ENCODE measurements at regions not wholly inside any gene's neighbourhood (a gene's known extent, or its start where the extent isn't known, plus 50 kb on each side); places are given as distances from the start of the nearest gene placed in this dataset.
"Not testable (repeated sequence)": the region's sequence is repeated elsewhere in the genome, so short reads cannot be mapped to it uniquely, and the experiment has no call there.

- Mint-ChIP-seq H3K27ac (no peak overlapping the region), H3K27me3 (ENCODE audit: low read depth) (no peaks in the 10 kb centered on the region), H3K4me1 (ENCODE audit: low read depth) (no peaks in the 10 kb centered on the region), H3K9me3 (ENCODE audit: insufficient read depth) (peaks cover 9% of the 10 kb centered on the region), H3K36me3 (ENCODE audit: low read depth) (no peaks in the 10 kb centered on the region), H3K4me3 (no peak overlapping the region)
- DNase-seq = no peak
- ATAC-seq = no peak
- POLR2A ChIA-PET = no interaction called here
- CTCF ChIA-PET = no interaction called here
Observed at GRCh38 chr3:80733522-80734176, 965.9 kb upstream of the ROBO1 start.

GRCh38 chr3:80727561-80727960, 959.8 kb upstream of the ROBO1 start:
- CTCF ChIA-PET; H3K27me3 Mint-ChIP-seq (ENCODE audit: low read depth); POLR2A ChIA-PET; H3K4me3 Mint-ChIP-seq; H3K9me3 Mint-ChIP-seq (ENCODE audit: insufficient read depth); H3K36me3 Mint-ChIP-seq (ENCODE audit: low read depth); ATAC-seq; H3K4me1 Mint-ChIP-seq (ENCODE audit: low read depth); DNase-seq; H3K27ac Mint-ChIP-seq: not testable (repeated sequence)

GRCh38 chr3:80709597-80710322, 942.0 kb upstream of the ROBO1 start:
- POLR2A ChIA-PET; H3K4me3 Mint-ChIP-seq; H3K36me3 Mint-ChIP-seq (ENCODE audit: low read depth); H3K4me1 Mint-ChIP-seq (ENCODE audit: low read depth); ATAC-seq; H3K27me3 Mint-ChIP-seq (ENCODE audit: low read depth); DNase-seq; H3K27ac Mint-ChIP-seq; CTCF ChIA-PET: not testable (repeated sequence)
- H3K9me3 Mint-ChIP-seq (ENCODE audit: insufficient read depth) = peaks cover 14% of the 10 kb centered on the region

- Mint-ChIP-seq H3K36me3 (ENCODE audit: low read depth) (no peaks in the 10 kb centered on the region), H3K27me3 (ENCODE audit: low read depth) (no peaks in the 10 kb centered on the region), H3K4me3 (no peak overlapping the region), H3K9me3 (ENCODE audit: insufficient read depth) (peaks cover 22% of the 10 kb centered on the region), H3K4me1 (ENCODE audit: low read depth) (no peaks in the 10 kb centered on the region), H3K27ac (no peak overlapping the region)
- ChIA-PET POLR2A (no interaction called here), CTCF (no interaction called here)
- DNase-seq = no peak
- ATAC-seq = no peak
Observed at GRCh38 chr3:80705290-80705689, 937.5 kb upstream of the ROBO1 start.

GRCh38 chr3:80701349-80701748, 933.6 kb upstream of the ROBO1 start:
- CTCF ChIA-PET = no interaction called here
- no peaks in the 10 kb centered on the region for H3K36me3 Mint-ChIP-seq (ENCODE audit: low read depth)
- no peak overlapping the region for H3K27ac Mint-ChIP-seq
- H3K27me3 Mint-ChIP-seq (ENCODE audit: low read depth) = no peaks in the 10 kb centered on the region
- no peak for DNase-seq
- ATAC-seq = no peak
- peaks cover 25% of the 10 kb centered on the region for H3K9me3 Mint-ChIP-seq (ENCODE audit: insufficient read depth)
- no peak overlapping the region for H3K4me3 Mint-ChIP-seq
- POLR2A ChIA-PET = no interaction called here
- no peaks in the 10 kb centered on the region for H3K4me1 Mint-ChIP-seq (ENCODE audit: low read depth)

GRCh38 chr3:80697291-80697690, 929.5 kb upstream of the ROBO1 start:
- CTCF ChIA-PET = no interaction called here
- H3K4me3 Mint-ChIP-seq = no peak overlapping the region
- H3K9me3 Mint-ChIP-seq (ENCODE audit: insufficient read depth) = peaks cover 11% of the 10 kb centered on the region
- H3K27me3 Mint-ChIP-seq (ENCODE audit: low read depth) = no peaks in the 10 kb centered on the region
- POLR2A ChIA-PET = no interaction called here
- H3K36me3 Mint-ChIP-seq (ENCODE audit: low read depth) = no peaks in the 10 kb centered on the region
- no peak for DNase-seq
- ATAC-seq = no peak
- no peak overlapping the region for H3K27ac Mint-ChIP-seq
- H3K4me1 Mint-ChIP-seq (ENCODE audit: low read depth) = no peaks in the 10 kb centered on the region

GRCh38 chr3:80696280-80696679, 928.5 kb upstream of the ROBO1 start:
- ATAC-seq (no peak), DNase-seq (no peak)
- H3K27me3 Mint-ChIP-seq (ENCODE audit: low read depth) = no peaks in the 10 kb centered on the region
- H3K27ac Mint-ChIP-seq = no peak overlapping the region
- ChIA-PET POLR2A (no interaction called here), CTCF (no interaction called here)
- no peaks in the 10 kb centered on the region for H3K36me3 Mint-ChIP-seq (ENCODE audit: low read depth)
- no peak overlapping the region for H3K4me3 Mint-ChIP-seq
- H3K4me1 Mint-ChIP-seq (ENCODE audit: low read depth) = no peaks in the 10 kb centered on the region
- H3K9me3 Mint-ChIP-seq (ENCODE audit: insufficient read depth) = peaks cover 3% of the 10 kb centered on the region

- ATAC-seq (no peak), DNase-seq (no peak)
- Mint-ChIP-seq H3K27ac (no peak overlapping the region), H3K4me3 (no peak overlapping the region), H3K4me1 (ENCODE audit: low read depth) (no peaks in the 10 kb centered on the region), H3K27me3 (ENCODE audit: low read depth) (no peaks in the 10 kb centered on the region), H3K36me3 (ENCODE audit: low read depth) (no peaks in the 10 kb centered on the region), H3K9me3 (ENCODE audit: insufficient read depth) (no peaks in the 10 kb centered on the region)
- POLR2A ChIA-PET = no interaction called here
- CTCF ChIA-PET = no interaction called here
Observed at GRCh38 chr3:80688814-80689213, 921.0 kb upstream of the ROBO1 start.

GRCh38 chr3:80682951-80683350, 915.2 kb upstream of the ROBO1 start:
- peaks cover 5% of the 10 kb centered on the region for H3K9me3 Mint-ChIP-seq (ENCODE audit: insufficient read depth)
- no peak for ATAC-seq
- no peak overlapping the region for H3K27ac Mint-ChIP-seq
- ChIA-PET POLR2A (no interaction called here), CTCF (no interaction called here)
- no peaks in the 10 kb centered on the region for H3K4me1 Mint-ChIP-seq (ENCODE audit: low read depth)
- no peak for DNase-seq
- no peaks in the 10 kb centered on the region for H3K27me3 Mint-ChIP-seq (ENCODE audit: low read depth)
- H3K36me3 Mint-ChIP-seq (ENCODE audit: low read depth) = no peaks in the 10 kb centered on the region
- H3K4me3 Mint-ChIP-seq = no peak overlapping the region

GRCh38 chr3:80682235-80682634, 914.4 kb upstream of the ROBO1 start:
- ATAC-seq (no peak), DNase-seq (no peak)
- H3K4me1 Mint-ChIP-seq (ENCODE audit: low read depth) = no peaks in the 10 kb centered on the region
- no peak overlapping the region for H3K27ac Mint-ChIP-seq
- H3K9me3 Mint-ChIP-seq (ENCODE audit: insufficient read depth) = peaks cover 5% of the 10 kb centered on the region
- no peaks in the 10 kb centered on the region for H3K27me3 Mint-ChIP-seq (ENCODE audit: low read depth)
- no peaks in the 10 kb centered on the region for H3K36me3 Mint-ChIP-seq (ENCODE audit: low read depth)
- H3K4me3 Mint-ChIP-seq = no peak overlapping the region
- ChIA-PET CTCF (no interaction called here), POLR2A (no interaction called here)

- peaks cover 5% of the 10 kb centered on the region for H3K9me3 Mint-ChIP-seq (ENCODE audit: insufficient read depth)
- DNase-seq (no peak), ATAC-seq (no peak)
- H3K4me1 Mint-ChIP-seq (ENCODE audit: low read depth) = no peaks in the 10 kb centered on the region
- no peaks in the 10 kb centered on the region for H3K36me3 Mint-ChIP-seq (ENCODE audit: low read depth)
- H3K4me3 Mint-ChIP-seq = no peak overlapping the region
- H3K27me3 Mint-ChIP-seq (ENCODE audit: low read depth) = no peaks in the 10 kb centered on the region
- no peak overlapping the region for H3K27ac Mint-ChIP-seq
- ChIA-PET POLR2A (no interaction called here), CTCF (no interaction called here)
Observed at GRCh38 chr3:80677796-80678195, 910.0 kb upstream of the ROBO1 start.

- H3K4me3 Mint-ChIP-seq = no peak overlapping the region
- no peaks in the 10 kb centered on the region for H3K27me3 Mint-ChIP-seq (ENCODE audit: low read depth)
- H3K4me1 Mint-ChIP-seq (ENCODE audit: low read depth) = no peaks in the 10 kb centered on the region
- ChIA-PET POLR2A (no interaction called here), CTCF (no interaction called here)
- DNase-seq = no peak
- no peaks in the 10 kb centered on the region for H3K36me3 Mint-ChIP-seq (ENCODE audit: low read depth)
- H3K27ac Mint-ChIP-seq = no peak overlapping the region
- ATAC-seq = no peak
- peaks cover 4% of the 10 kb centered on the region for H3K9me3 Mint-ChIP-seq (ENCODE audit: insufficient read depth)
Observed at GRCh38 chr3:80676866-80677265, 909.1 kb upstream of the ROBO1 start.

- peaks cover 4% of the 10 kb centered on the region for H3K9me3 Mint-ChIP-seq (ENCODE audit: insufficient read depth)
- DNase-seq (no peak), ATAC-seq (no peak)
- POLR2A ChIA-PET = no interaction called here
- no peaks in the 10 kb centered on the region for H3K27me3 Mint-ChIP-seq (ENCODE audit: low read depth)
- no peak overlapping the region for H3K27ac Mint-ChIP-seq
- no peaks in the 10 kb centered on the region for H3K36me3 Mint-ChIP-seq (ENCODE audit: low read depth)
- H3K4me3 Mint-ChIP-seq = no peak overlapping the region
- no peaks in the 10 kb centered on the region for H3K4me1 Mint-ChIP-seq (ENCODE audit: low read depth)
- CTCF ChIA-PET = no interaction called here
Observed at GRCh38 chr3:80676261-80676660, 908.5 kb upstream of the ROBO1 start.
